ENCODE measurements at regions not wholly inside any gene's neighbourhood (a gene's known extent, or its start where the extent isn't known, plus 50 kb on each side); places are given as distances from the start of the nearest gene placed in this dataset.

DNA sequence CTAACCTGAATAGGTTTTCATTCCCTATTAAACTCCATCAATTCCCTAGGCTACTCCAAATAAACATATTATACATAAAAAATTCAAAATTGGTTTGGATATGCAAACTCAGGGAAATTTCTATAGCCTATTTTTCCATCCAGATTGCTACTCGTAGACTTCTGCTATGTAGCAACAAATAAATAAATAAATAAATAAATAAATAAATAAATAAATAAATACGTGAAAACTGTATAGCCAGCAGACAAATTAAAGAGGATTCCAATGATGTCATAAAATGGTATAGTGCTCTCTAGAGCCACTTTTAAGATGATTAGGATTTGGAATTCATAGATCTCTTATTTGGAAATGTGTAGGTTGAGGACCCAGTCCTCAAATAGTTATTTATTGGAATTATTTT is 1193.2 kb upstream of the NUDT12 start:
- FAIRE-seq = no peak
- DNase-seq (ENCODE audit: extremely low spot score, insufficient read length, low read depth) = no peak

DNA sequence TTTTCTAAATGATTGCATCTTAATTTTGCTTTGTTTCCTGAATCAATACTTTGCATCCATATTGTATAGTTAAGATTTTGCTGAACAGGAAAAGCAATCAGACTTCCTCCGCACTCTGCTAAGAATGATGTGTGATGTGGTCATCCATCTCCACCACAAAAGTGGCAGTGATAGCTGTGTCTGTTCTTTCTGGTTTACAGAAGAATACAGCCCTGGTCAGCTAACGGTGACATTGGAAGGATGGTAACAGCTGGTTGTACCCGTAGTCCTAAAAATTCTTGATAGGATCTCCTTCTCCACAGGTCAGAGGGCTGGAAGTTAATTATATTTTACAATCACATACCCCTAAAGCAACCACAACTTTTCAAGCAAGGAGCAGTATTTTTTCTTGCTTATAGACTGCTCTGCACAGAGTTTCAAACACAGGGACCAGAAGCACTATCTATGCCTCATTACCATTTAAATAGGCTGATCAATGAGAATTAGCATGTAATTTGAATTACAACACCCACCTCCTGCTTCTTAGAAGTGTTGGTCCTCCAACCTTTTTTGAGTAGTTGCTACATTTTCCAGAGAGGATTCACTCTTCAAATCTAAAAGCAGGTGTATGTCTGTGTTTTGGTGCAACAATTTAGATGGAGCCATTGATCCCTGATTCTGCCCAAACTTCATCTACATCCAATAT is 1191.9 kb upstream of the NUDT12 start:
- FAIRE-seq (no peak), DNase-seq (ENCODE audit: extremely low spot score, insufficient read length, low read depth) (no peak)

DNA sequence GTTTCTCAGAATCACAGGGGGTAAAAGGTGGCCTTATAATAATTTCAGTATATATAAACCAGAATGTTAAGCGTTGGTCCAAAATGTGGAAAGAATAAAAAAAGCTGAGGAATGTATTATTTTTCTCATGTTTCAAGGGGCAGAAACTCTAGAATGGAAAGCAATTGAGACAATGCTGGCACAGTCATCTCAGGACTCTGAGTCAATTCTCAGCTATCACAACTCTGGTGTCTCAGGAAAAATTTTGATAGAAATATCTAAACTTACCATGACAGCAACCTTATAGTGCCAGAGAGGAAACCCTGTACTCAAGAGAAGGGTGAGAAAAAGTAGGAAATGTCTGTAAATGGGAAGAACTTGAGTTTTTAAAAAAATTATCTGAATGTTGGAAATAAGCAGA is 1189.4 kb upstream of the NUDT12 start:
- DNase-seq (ENCODE audit: extremely low spot score, insufficient read length, low read depth) (no peak), FAIRE-seq (no peak)

DNA sequence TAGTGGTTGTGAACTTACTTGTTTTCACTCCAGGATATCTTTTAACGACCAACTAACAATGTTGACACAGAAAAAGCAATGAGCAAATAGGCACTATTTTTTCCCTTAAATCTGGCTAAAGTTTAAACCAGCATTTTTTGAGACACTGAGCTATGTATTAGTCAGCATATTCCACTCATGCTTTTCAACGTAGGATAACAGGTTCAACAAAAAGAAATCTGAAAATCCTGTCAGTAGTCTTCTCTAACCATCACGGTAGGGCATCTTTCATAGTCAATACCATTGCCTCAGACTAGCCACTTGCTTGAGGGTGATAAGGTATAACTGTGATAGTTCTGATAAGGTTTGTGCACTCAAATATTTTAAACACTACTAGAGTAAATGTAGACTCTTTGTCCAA is 1177.3 kb upstream of the NUDT12 start:
- no peak for FAIRE-seq
- no peak for DNase-seq (ENCODE audit: extremely low spot score, insufficient read length, low read depth)

DNA sequence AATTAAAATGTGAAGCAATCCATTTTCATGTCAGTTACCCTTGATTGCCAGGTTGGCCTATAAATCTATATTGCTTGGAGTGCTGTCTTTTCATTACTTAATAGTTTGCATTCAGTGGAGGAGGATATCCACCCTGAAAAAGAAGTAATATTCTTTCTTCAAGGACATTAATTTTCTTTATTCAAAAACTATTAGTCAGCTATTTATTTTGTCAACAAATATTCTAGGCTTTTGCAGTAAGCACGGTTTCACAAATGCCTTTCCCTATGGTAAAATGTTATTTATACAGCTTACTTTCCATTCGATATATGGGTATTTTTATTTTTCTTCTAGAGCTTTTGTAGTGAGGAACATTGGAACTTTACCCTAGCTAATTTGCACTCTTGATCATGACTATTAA is 1176.9 kb upstream of the NUDT12 start:
- DNase-seq (ENCODE audit: extremely low spot score, insufficient read length, low read depth) (no peak), FAIRE-seq (no peak)

DNA sequence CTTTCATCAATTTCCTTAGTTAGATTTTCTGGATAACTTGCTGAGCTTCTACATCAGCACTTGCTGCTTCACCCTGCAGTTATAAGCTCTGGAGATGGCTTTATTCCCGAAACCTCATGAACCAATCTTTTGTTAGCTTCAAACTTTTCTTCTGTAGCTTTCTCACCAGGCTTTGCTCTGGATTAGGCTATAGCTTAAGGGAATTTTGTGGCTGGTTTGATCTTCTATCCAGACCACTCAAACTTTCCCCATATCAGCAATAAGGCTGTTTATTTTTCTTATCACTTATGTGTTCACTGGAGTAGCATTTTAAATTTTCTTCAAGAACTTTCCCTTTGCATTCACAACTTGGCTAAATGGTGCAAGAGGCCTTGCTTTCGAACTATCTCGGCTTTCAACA is 1173.5 kb upstream of the NUDT12 start:
- no peak for FAIRE-seq
- DNase-seq (ENCODE audit: extremely low spot score, insufficient read length, low read depth) = no peak

DNA sequence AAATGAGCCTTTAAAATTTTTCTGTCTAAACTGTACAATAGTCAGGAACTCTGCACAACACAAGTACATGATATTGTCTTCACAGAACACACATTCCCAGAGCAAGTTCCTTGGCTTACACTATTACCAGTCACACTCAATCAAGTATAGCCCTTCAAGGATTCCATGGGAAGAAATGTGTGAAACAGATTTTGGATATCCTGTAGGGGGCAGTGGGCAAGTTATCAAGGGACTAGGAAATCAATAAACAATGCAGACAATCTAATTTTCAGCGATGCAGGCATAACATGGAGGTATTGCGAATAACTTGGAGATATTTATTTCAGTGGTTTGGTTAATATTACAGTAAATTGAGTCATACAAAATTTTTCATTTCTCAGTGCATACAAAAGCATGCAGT is 1171.5 kb upstream of the NUDT12 start:
- FAIRE-seq (no peak), DNase-seq (ENCODE audit: extremely low spot score, insufficient read length, low read depth) (no peak)

DNA sequence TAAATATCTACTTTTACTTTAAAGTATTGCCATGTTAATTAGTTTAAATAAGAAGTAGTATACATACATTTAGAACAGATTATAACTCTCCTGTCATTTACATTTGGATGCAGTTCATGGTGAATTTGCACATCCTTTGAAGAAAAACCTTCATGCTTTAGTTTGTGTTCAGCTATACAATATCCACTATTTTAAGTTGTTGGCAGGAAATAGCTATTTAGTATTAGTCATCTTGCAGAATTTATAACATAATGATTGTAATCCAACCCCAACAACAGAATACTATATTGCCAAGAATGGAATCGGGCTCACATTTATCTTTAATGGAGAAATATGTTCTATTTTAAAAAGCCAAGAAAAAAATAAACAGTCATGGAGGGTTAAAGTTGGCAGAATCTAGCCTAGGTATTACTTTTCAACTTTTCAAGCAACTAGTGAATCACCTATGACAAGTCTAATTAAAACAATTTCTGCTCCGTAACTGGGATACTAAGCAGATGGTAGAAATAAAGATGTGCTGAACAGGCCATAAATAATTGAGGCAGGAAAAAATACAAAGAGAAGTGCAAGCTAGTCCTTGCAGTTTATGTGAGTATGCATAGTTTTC is 1170.6 kb upstream of the NUDT12 start:
- no peak for FAIRE-seq
- no peak for DNase-seq (ENCODE audit: extremely low spot score, insufficient read length, low read depth)

DNA sequence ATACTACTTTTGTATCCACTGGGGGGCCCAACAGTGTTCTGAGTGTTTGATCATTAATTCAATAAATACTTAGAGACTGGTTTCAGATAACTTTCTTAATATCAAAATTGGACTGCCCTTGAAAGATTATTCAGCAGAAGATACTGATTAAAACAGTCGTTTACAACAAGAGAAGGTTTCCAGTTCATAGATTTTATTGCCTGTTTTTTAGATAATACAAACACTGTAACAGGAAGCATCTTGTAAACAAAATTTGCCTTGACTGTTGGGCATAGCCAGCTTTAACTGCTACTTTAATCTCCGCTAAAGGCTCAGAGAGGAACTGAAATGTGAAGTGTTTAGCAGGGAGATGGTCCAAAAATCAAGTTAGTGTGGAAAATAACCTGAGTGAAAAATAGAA is 1168.7 kb upstream of the NUDT12 start:
- DNase-seq (ENCODE audit: extremely low spot score, insufficient read length, low read depth) (no peak), FAIRE-seq (no peak)

DNA sequence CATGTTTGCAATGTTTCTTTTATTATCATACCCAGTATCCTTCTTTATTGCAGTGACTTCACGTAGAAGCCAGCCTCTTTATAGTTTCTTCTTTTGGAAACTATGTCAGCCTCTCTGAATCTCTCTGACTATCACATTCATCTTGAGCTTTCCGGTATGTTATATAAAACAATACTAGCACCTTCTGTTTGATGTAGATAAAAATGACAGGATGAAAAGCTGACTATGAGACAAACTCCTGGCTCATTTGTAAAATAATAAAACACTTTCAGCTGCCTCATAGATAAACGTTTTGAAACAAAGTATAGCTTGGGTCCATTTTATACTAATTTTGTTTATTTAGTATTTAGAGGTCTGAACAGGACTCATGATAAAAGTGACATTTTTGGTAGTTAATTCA is 1145.4 kb upstream of the NUDT12 start:
- no peak for FAIRE-seq

DNA sequence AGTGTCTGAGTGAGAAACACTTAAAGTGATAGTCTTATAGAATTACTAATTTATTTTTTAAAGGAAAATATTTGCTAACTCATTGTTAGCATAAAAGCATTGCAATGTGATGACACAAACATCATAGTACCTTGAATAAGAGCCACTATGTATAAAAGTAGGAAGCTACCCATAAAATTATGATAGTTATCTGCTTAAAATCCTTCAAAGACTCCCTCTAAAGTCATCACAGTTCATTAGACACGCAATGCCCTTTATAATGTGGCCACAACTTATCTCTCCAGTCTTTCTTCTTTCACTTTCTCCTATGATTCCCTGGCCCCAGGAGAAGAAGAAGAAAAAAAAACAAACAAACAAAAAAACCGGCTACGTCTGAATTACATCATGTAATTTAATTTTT is 1144.0 kb upstream of the NUDT12 start:
- no peak for DNase-seq (ENCODE audit: extremely low spot score, insufficient read length, low read depth)
- no peak for FAIRE-seq

More for the DNA sequence above, 1145.4 kb upstream of the NUDT12 start:
- DNase-seq (ENCODE audit: extremely low spot score, insufficient read length, low read depth) = no peak

DNA sequence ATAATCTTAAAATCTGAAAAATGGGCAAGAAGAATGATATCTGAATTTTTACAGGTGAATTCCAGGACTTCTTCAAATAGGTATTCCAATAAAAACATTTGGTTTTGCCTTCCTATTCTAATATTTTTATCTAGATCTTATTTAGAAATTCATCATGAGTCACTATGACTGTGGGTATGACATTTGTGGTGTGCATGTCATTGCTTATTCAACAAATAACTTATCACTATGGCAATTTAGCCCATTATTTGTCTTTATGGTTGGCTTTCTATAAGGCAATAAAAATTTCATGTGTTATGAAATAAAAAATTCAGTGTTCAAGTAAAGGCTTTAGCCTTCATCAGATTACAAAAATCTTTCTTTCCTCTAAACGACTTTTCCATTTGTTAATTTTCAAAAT is 1139.6 kb upstream of the NUDT12 start:
- FAIRE-seq (no peak), DNase-seq (ENCODE audit: extremely low spot score, insufficient read length, low read depth) (no peak)

DNA sequence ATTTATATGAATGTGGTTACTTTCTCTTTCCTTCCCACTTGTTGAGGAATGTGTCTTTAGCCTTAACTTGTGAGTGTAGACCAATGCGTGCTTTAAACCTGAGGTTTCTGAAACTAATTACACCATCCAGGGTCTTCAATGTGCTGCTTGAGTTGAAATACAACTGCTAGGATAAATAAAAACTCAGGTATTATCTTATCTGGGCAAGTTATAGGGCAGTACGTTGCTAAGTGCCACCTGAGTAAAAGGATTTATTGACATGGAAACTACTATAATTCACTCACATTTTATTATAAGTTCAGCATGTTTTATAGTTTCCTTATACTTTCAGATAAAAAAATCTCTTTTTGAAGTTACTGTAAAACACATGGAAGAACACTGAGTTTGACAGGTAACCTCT is 1136.8 kb upstream of the NUDT12 start:
- FAIRE-seq (no peak), DNase-seq (ENCODE audit: extremely low spot score, insufficient read length, low read depth) (no peak)

DNA sequence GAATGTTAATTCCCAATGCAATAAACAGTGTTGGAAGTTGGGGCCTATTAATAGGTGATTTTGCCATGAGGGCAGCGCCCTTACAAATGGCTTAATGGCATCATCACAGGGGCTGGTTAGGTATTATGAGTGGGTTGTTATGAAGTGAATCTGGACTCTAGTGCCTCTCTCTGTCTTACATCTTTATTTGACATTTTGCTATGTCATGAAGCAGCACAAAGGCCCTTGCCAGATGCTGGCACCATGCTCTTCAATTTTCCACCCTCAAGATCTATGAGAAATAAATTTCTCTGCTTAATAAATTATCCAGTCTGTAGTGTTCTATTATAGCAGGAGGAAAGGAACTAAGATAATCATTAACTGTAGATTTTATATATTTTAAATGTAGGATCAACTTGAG is 1098.7 kb upstream of the NUDT12 start:
- FAIRE-seq (no peak), DNase-seq (ENCODE audit: extremely low spot score, insufficient read length, low read depth) (no peak)

DNA sequence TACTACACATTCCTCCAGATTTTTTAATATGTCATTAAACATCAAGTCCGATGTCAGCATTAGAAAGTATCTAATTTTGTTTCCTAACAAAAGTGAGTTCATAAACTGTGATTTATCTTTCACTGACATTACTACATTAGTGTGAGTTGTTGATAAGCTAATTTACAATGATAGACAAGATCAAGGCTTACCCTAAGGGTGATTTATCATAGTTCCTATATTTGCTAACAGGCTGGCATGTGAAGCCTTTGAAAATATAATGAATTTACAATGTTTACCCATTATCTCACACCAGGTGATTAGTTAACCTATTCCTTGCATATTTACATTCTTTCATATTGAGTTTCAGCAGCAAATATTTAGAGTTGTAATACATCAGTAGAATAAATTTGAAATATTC is 1096.9 kb upstream of the NUDT12 start:
- no peak for FAIRE-seq
- no peak for DNase-seq (ENCODE audit: extremely low spot score, insufficient read length, low read depth)

DNA sequence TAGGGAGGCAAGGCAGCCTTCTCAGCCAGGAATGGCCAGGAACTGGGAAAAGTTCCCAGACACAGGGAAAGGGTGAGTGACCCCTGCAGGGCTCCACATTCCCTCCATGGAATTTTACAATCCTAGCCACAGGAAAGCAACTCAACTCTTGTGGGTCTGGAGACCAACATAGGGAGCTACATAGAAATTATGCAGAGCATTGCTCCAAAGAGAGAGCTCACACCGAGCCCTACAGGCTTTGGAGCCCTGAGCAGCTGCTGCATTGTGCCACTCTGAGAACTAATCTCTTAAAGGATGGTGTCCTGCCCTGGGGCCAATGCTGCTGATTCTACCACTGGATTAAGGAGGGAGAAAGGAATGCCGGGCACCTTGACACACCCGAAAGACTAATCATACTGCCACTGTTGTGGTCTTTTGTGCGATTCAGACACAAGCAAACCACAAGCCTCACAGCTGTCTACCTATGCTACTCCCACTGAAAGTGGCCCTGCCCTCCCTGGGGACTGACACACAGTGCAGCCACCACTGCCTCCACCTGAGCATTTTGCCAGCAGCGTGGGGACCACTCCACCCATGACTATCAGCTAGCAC is 1089.8 kb upstream of the NUDT12 start:
- FAIRE-seq (no peak), DNase-seq (ENCODE audit: extremely low spot score, insufficient read length, low read depth) (no peak)

DNA sequence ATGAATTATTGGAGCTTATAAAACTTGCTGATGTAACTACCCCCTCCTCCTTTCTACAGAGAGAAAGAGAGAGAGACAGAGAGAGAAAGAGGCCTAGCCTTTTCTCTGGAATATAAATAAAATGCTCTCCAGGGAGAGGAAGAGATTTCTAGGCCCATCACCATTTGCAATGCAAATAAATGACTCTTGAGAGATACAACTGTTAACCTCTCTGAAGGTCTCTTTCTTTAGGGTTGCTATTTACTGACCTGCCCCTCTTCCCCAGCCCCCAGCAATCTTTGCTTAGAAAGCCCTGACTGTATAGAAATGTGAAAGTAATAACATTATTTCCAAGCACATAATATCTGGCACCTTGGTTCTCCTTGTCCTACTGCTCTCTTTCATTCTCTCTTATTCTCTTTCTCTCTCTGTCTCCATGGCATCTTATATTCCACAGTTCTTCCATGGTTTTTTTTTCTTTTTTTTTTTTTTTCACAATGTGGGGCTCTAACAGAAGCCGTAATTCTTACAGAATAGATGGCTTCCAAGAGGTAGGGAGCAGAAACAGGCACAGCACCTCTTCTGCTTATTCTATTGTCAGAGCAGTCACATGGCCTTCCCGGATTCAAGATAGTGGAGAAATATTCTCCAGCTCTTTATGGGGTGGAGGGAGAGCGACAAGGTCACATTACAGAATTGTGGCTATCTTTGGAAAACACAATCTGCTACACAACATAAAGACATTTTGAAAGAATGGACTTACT is 1087.9 kb upstream of the NUDT12 start:
- FAIRE-seq (no peak), DNase-seq (ENCODE audit: extremely low spot score, insufficient read length, low read depth) (no peak)

DNA sequence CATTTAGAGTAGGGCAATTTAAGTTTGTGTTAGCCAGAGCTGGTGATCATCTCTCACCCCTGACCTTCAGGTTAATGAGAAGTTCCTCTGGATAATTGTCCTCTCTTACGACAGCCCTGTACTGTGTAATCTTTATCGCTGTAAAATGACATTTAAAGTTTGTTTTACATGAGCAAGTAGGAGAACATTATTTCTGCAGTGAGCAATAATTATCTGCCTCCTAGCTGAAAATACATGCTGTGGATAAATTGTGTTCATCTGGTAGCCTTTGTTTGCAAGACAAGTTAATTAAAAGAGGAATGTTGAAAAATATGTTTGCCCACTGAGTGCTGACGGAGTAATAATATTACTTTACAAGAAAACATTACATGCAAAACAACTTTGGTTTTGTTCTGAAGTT is 1083.8 kb upstream of the NUDT12 start:
- FAIRE-seq = no peak

DNA sequence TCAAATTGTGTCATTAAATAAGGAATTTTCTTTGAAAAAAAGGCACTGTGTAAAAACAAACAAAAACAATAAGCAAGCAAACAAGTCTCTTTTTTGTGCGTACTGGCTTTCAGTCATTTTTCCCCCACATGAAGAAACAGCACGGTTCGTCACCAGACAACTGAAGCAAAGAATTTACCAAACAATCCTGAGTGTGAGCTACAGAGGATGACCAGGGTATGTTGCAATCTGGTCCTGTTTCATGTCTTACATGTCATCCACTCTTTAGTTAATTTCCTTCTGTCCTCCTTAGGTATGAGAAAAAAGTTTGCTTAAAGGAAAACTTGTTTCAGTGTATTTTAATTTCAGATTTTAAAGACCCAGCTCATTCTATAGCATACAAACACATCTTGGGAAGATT is 1080.7 kb upstream of the NUDT12 start:
- FAIRE-seq = no peak
- no peak for DNase-seq (ENCODE audit: extremely low spot score, insufficient read length, low read depth)

More for the DNA sequence above, 1083.8 kb upstream of the NUDT12 start:
- DNase-seq (ENCODE audit: extremely low spot score, insufficient read length, low read depth) = no peak

DNA sequence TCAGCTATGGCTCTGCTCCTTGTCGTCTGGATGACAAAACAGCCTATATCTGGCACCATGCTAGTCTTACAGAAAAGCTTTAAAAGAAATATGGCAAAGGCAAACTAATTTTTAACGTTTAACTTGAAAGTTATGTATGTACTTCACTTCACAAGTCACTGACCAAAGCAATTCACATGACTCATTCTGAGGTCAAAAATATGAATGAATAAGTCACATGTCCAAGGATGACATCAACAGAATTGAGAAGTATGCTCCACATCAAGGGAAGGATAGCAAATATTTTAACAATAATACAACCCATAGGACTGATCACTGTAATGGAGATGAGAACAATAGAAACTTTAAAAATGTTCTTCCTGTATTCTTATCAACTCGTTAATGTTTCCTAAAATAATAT is 1072.6 kb upstream of the NUDT12 start:
- FAIRE-seq = no peak
- no peak for DNase-seq (ENCODE audit: extremely low spot score, insufficient read length, low read depth)

DNA sequence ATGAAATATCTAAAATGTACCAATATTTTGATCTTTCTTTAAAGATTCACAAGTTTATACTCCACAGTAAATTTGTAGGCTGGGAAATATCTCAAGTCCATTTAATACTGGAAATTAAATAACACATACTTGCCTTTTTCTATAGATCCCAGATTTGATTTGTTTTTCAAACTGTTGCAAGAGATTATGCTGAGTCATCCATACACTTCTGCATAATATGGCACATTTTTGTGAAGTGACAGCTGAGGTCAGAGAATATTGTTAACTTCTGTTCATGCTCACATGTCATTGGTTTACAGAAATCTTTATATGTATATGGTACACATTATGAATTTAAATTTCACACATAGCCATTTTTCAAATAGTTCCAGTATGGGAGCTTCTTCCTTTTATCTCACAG is 1066.3 kb upstream of the NUDT12 start:
- FAIRE-seq (no peak), DNase-seq (ENCODE audit: extremely low spot score, insufficient read length, low read depth) (no peak)
